GM23248 (cell line): ENCODE measurements at regions not wholly inside any gene's neighbourhood (a gene's known extent, or its start where the extent isn't known, plus 50 kb on each side); places are given as distances from the start of the nearest gene placed in this dataset.
A peak's percentile ranks its signal among the peaks of the same experiment; 100 is the strongest.
"Not testable (repeated sequence)": the region's sequence is repeated elsewhere in the genome, so short reads cannot be mapped to it uniquely, and the experiment has no call there.

Experiments
- DNase-seq: peaks from one replicate; pipeline ENCODE4 v3.0.0-alpha.2; 2015
- H2AFZ ChIP-seq: fragments of 200-600 bp; sonication (generic); 2 replicates; pipeline ENCODE4 v1.6.1; 2016; ENCODE audit warnings: antibody characterized with exemption
- H3F3A ChIP-seq: fragments of 200-600 bp; sonication (generic); 2 replicates; pipeline ENCODE4 v1.6.1; 2016; ENCODE audit warnings: mild to moderate bottlenecking, antibody characterized with exemption, mixed run types; ENCODE audit not compliant: insufficient read depth
- H3K27ac ChIP-seq: fragments of 200-600 bp; sonication (generic); 2 replicates; pipeline ENCODE4 v1.5.1; 2016; ENCODE audit warnings: mild to moderate bottlenecking
- H3K27me3 ChIP-seq: fragments of 200-600 bp; sonication (generic); replicated peaks from 2 replicates; pipeline ENCODE4 v1.6.1; 2016; ENCODE audit warnings: mild to moderate bottlenecking; ENCODE audit not compliant: insufficient read depth
- H3K36me3 ChIP-seq: fragments of 200-600 bp; sonication (generic); 2 replicates; pipeline ENCODE4 v1.6.1; 2016; ENCODE audit warnings: low read depth, mild to moderate bottlenecking
- H3K4me1 ChIP-seq: fragments of 200-600 bp; sonication (generic); 2 replicates; pipeline ENCODE4 v1.6.1; 2016; ENCODE audit warnings: mild to moderate bottlenecking; ENCODE audit not compliant: insufficient read depth
- H3K4me2 ChIP-seq: fragments of 200-600 bp; sonication (generic); one replicate; pipeline ENCODE4 v1.6.1; 2016; ENCODE audit warnings: mild to moderate bottlenecking; ENCODE audit not compliant: unreplicated experiment
- H3K4me3 ChIP-seq: fragments of 200-600 bp; sonication (generic); 2 replicates; pipeline ENCODE4 v1.5.1; 2016; ENCODE audit warnings: mild to moderate bottlenecking
- H3K79me2 ChIP-seq: fragments of 200-600 bp; sonication (generic); 2 replicates; pipeline ENCODE4 v1.6.1; 2016; ENCODE audit warnings: mild to moderate bottlenecking; ENCODE audit not compliant: insufficient read depth
- H3K9ac ChIP-seq: fragments of 200-600 bp; sonication (generic); 2 replicates; pipeline ENCODE4 v1.6.1; 2016; ENCODE audit warnings: mild to moderate bottlenecking
- H3K9me2 ChIP-seq: fragments of 200-600 bp; sonication (generic); 2 replicates; pipeline ENCODE4 v1.6.1; 2016; ENCODE audit warnings: mixed run types, mild to moderate bottlenecking, moderate library complexity; ENCODE audit not compliant: insufficient read depth
- H3K9me3 ChIP-seq: fragments of 200-600 bp; sonication (generic); one replicate; pipeline ENCODE4 v1.6.1; 2017; ENCODE audit warnings: low read depth
- H4K20me1 ChIP-seq: fragments of 200-600 bp; sonication (generic); 2 replicates; pipeline ENCODE4 v1.6.0; 2016; ENCODE audit not compliant: insufficient read depth
- EZH2 ChIP-seq: fragments of 200-600 bp; sonication (generic); IDR thresholded peaks from 2 replicates; pipeline ENCODE4 v1.6.1; 2018; ENCODE audit warnings: antibody characterized with exemption, mild to moderate bottlenecking; ENCODE audit not compliant: insufficient read depth, poor library complexity, severe bottlenecking
- EZH2phosphoT487 ChIP-seq: fragments of 200-600 bp; sonication (generic); IDR thresholded peaks from 2 replicates; pipeline ENCODE4 v1.6.1; 2018; ENCODE audit warnings: antibody characterized with exemption, moderate library complexity, mild to moderate bottlenecking, low read depth; ENCODE audit not compliant: insufficient read depth
- WGBS, 2 experiments: methylation state at CpG; one replicate each; pipeline ENCODE4 v1.1.6; 2015 to 2017; ENCODE audit warnings: low lambda C conversion rate in 2 of 2, low coverage in 1 of 2; ENCODE audit errors: missing lambda C conversion rate in 2 of 2; 5-methylcytosine and 5-hydroxymethylcytosine counted together
- in situ Hi-C: fragments of 300-500 bp; cut with MboI; formaldehyde crosslinking; loops from 2 replicates; pipeline ENCODE4 v1.15.0; 2020

- 2 to 6% methylated on average over 4 of the region's 4 CpGs for WGBS, 2 experiments
- in situ Hi-C loops: loop anchor here (10.0 to 25.0 kb wide), 2 partner anchors 131 to 293 kb away; no protein-coding TSS in a partner anchor
- Histone ChIP-seq H3K79me2 (no peaks in the 10 kb centered on the region), H3K9me2 (no peaks in the 10 kb centered on the region), H3K4me3 (no peak overlapping the region), H3K9ac (no peak overlapping the region), H2AFZ (no peak overlapping the region), H3K36me3 (no peaks in the 10 kb centered on the region), H3K4me2 (no peak overlapping the region), H3F3A (no peaks in the 10 kb centered on the region), H3K27me3 (peaks cover 19% of the 10 kb centered on the region), H3K27ac (no peak overlapping the region), H3K4me1 (no peaks in the 10 kb centered on the region), H3K9me3 (no peaks in the 10 kb centered on the region), H4K20me1 (no peaks in the 10 kb centered on the region)
- TF ChIP-seq EZH2phosphoT487 (no peak), EZH2 (no peak)
- DNase-seq: peak; percentile 71
Observed at GRCh38 chr3:75294124-75294523, 370.0 kb upstream of the FRG2C start.

DNA sequence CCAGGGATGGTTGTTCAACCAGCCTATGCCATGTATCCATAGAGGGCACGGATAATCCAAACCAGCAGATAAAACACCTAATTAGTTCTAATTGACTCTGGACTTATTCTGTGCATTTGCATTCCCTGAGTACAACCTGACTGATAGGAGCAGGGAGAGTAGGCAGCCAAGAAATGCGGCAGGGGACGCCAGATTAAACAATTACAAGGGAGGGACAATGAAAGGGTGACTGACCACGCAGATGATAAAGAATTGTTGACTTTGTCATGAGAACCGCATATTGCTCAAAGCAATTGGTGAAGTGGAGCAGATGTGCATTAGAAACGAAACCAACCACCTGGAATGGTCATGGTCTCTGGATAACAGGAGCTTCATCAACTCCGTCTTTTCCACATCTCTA is 369.1 kb upstream of the FRG2C start:
- in situ Hi-C loops: loop anchor here (10.0 to 25.0 kb wide), 2 partner anchors 130 to 292 kb away; no protein-coding TSS in a partner anchor
- WGBS, 2 experiments: 77 to 83% methylated on average over 7 of the region's 7 CpGs
- Histone ChIP-seq H3K4me2 (no peak overlapping the region), H3K36me3 (no peaks in the 10 kb centered on the region), H3K27ac (no peak overlapping the region), H3K27me3 (peaks cover 24% of the 10 kb centered on the region), H3K4me1 (no peaks in the 10 kb centered on the region), H2AFZ (no peak overlapping the region), H4K20me1 (no peaks in the 10 kb centered on the region), H3K9ac (no peak overlapping the region), H3K9me2 (no peaks in the 10 kb centered on the region), H3F3A (no peaks in the 10 kb centered on the region), H3K9me3 (no peaks in the 10 kb centered on the region), H3K4me3 (no peak overlapping the region), H3K79me2 (no peaks in the 10 kb centered on the region)
- TF ChIP-seq EZH2: no peak
- no peak for TF ChIP-seq EZH2phosphoT487
- no peak for DNase-seq

DNA sequence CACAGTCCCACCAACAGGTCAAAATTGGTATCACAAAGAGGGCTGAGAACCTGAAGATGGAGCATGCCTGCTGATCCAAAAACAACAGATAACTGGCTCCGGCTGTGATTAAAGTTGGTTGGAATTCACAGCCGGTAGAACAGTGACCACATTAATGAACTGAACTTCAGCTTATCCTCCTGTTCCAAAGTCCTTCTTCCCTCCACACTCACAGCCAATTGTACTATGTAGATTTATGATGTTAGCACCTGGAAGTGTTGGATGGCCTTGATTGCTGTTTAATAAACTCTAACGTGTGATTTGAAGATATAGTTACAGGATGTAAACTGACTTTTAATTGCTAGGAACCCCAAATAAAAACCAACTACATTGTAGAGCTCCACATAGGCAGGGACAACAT is 367.3 kb upstream of the FRG2C start:
- no peak overlapping the region for H3K9ac ChIP-seq
- no peaks in the 10 kb centered on the region for H3K9me3 ChIP-seq
- TF ChIP-seq EZH2 (no peak), EZH2phosphoT487 (no peak)
- H3F3A ChIP-seq: no peaks in the 10 kb centered on the region
- no peaks in the 10 kb centered on the region for H3K79me2 ChIP-seq
- H3K4me1 ChIP-seq: no peaks in the 10 kb centered on the region
- WGBS, 2 experiments: 65 to 71% methylated on average over 3 of the region's 3 CpGs
- H2AFZ ChIP-seq: no peak overlapping the region
- H3K4me2 ChIP-seq: no peak overlapping the region
- no peak for DNase-seq
- H4K20me1 ChIP-seq: no peaks in the 10 kb centered on the region
- no peak overlapping the region for H3K27ac ChIP-seq
- no peaks in the 10 kb centered on the region for H3K9me2 ChIP-seq
- no peaks in the 10 kb centered on the region for H3K36me3 ChIP-seq
- no peak overlapping the region for H3K4me3 ChIP-seq
- H3K27me3 ChIP-seq: peaks cover 40% of the 10 kb centered on the region
- in situ Hi-C loops: loop anchor here (10.0 to 25.0 kb wide), 2 partner anchors 128 to 290 kb away; no protein-coding TSS in a partner anchor

- no peak for DNase-seq
- H3K79me2 ChIP-seq: no peaks in the 10 kb centered on the region
- H3K9me3 ChIP-seq: no peaks in the 10 kb centered on the region
- WGBS, 2 experiments: 29 to 34% methylated on average over 3 of the region's 3 CpGs
- H3K36me3 ChIP-seq: no peaks in the 10 kb centered on the region
- no peak overlapping the region for H2AFZ ChIP-seq
- TF ChIP-seq EZH2 (no peak), EZH2phosphoT487 (no peak)
- H3K9me2 ChIP-seq: no peaks in the 10 kb centered on the region
- no peak overlapping the region for H3K4me3 ChIP-seq
- H3K9ac ChIP-seq: no peak overlapping the region
- no peak overlapping the region for H3K27ac ChIP-seq
- no peak overlapping the region for H3K4me2 ChIP-seq
- peaks cover 58% of the 10 kb centered on the region for H3K27me3 ChIP-seq
- in situ Hi-C loops: no loop called here
- no peaks in the 10 kb centered on the region for H3F3A ChIP-seq
- H4K20me1 ChIP-seq: no peaks in the 10 kb centered on the region
- no peaks in the 10 kb centered on the region for H3K4me1 ChIP-seq
Observed at GRCh38 chr3:75300606-75301005, 363.5 kb upstream of the FRG2C start.

GRCh38 chr3:75301050-75301449 is 363.1 kb upstream of the FRG2C start:
- H3K4me2 ChIP-seq, H3K79me2 ChIP-seq, H3K9me3 ChIP-seq, in situ Hi-C loops, H3K9me2 ChIP-seq, H2AFZ ChIP-seq, H3K9ac ChIP-seq, H4K20me1 ChIP-seq, H3K4me1 ChIP-seq, DNase-seq, H3F3A ChIP-seq, H3K27ac ChIP-seq, H3K4me3 ChIP-seq, H3K36me3 ChIP-seq: not testable (repeated sequence)
- 31 to 47% methylated on average over 1 of the region's 1 CpG for WGBS, 2 experiments
- H3K27me3 ChIP-seq: peaks cover 61% of the 10 kb centered on the region
